Stimulated activated naive CD4-positive, alpha-beta T cell treated with Interleukin-2 at 50 U/mL for 16 hours (primary cell): ENCODE measurements at regions not wholly inside any gene's neighbourhood (a gene's known extent, or its start where the extent isn't known, plus 50 kb on each side); places are given as distances from the start of the nearest gene placed in this dataset.

Experiments used
- DNase-seq: peaks from one replicate; lab custom pipeline; 2025; lab: John Stamatoyannopoulos, UW

DNA sequence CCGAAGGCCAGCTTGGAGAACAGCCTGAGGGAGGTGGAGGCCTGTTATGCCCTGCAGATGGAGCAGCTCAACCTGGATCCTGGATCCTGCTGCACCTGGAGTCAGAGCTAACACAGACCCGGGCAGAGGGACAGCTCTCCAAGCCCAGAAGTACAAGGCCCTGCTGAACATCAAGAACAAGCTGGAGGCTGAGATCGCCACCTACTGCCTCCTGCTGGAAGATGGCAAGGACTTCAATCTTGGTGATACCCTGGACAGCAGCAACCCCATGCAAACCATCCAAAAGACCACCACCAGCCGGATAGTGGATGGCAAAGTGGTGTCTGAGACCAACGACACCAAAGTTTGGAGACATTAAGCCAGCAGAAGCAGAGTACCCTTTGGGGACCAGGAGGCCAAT lies 223.5 kb upstream of the ID4 start:
- DNase-seq: no peak

DNA sequence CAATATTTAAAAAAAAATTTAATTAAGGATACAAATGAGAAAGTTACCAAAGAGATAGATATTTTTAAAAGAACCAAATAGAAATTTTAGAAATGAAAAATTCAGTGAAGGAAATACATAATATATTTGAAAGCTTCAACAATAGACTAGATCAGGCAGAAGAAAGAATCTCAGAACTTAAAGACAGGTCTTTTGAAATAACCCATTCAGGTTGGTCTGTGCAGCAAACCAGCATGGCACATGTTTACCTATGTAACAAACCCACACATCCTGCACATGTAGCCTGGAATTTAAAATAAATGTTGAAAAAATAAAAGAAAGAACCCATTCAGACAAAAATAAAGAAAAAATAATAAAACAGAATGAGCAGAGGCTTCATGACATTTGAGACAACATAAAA lies 221.1 kb upstream of the ID4 start:
- no peak for DNase-seq

DNA sequence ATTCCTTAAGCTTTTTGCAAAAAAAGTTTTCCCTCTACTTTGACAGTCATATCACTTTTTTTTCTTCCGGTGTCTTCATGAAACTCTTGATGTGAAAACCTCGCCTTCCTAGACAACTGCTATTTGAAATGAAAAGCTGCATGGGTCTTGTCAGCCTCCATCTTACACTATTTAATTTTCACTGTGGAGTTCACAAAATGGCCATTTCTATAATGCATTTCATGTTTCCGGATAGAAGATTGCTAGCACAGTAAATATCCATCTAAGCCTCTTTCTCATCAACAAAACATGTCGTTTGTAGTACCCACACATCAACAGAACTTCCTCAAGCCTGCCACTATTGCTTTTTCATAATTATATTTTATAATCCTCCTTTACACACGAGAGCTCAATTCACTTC lies 204.9 kb upstream of the ID4 start:
- DNase-seq: no peak

DNA sequence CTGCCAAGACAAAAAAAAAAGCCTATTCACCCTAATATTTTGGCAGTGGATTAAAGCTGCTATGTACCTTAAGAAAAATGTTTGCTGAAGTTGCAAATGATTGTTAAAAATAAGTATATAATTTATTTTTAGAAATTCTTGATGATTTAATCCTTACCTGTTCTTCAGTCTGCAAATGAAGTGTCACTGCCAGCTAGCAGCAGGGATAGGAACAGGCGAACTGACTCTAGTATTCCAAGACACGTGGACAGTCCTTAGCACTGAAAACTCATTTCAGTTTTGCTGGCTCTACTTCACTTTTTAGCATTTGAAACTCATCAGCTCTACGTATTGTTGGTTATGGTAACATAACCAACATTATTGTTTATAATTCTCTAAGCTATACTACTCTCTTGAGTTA lies 204.4 kb upstream of the ID4 start:
- no peak for DNase-seq

DNA sequence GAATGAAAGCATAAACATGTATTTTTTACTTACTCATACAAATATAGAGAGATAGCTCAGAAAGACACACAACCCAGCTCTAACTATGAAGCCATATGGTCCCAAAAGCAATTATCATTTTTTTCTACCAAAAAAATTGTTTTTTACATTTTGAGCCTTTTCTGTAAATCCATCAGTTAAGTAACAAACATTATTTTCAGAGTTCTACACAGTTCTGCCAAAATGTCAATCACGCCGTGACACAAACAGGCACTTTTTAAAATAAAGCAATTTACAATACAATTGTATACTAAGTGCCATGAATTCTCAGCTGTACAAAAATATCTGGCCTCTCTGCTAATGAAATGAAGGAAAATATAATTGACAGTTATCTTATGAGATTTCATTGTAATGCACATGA lies 201.4 kb upstream of the ID4 start:
- no peak for DNase-seq

DNA sequence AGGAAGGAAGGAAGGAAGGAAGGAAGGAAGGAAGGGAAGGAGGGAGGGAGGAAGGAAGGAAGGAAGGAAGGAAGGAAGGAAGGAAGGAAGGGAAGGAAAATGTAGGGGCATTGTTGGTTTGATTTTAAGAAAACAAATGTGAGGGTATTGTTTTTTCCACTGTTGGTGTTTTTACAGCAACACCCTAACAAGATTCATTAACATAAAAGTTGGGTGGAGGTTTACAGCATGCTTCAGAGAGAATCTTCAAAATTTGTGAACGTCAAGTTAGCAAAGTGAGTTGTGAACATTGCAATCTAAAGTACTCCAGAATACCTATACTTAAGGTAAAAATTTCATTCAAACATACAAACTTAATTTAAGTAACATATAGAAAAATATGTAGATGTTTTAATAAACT lies 200.2 kb upstream of the ID4 start:
- DNase-seq: no peak

DNA sequence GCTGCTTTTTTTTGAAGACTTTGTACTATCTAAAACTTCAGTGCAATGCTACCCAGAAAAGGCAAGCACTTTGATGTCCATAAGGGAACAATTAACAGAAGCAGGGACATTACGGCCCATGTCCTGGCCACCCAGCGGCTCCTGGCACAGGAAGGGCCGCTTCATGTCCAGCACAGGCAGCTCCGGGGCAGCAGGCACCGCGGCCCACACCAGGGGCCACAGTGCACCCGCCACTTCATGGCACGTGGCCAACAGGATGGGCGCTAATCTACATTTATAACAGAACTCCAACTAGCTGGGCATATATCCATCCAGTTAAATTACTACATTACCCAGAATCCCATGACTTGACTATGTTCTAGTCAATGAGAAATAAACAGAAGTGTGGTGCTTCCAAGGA lies 198.2 kb upstream of the ID4 start:
- no peak for DNase-seq

DNA sequence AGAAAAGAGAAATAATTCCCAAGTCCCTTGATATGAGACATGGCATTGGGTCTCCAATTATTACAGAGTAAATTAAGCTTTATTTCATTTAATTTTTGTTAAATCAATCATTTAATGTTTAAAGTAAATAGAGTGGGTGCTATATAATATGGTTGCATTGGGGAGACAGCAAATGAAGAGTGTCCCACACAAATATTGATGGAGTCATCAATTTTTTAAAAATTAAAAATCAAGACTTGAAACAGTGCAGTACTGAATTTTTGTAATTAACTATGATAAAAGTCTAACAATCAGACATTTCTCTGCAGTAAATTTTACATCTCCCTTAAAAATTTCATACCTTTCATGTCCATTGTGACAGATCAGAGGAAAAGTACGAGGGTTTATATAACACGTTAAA lies 193.9 kb upstream of the ID4 start:
- DNase-seq: no peak

DNA sequence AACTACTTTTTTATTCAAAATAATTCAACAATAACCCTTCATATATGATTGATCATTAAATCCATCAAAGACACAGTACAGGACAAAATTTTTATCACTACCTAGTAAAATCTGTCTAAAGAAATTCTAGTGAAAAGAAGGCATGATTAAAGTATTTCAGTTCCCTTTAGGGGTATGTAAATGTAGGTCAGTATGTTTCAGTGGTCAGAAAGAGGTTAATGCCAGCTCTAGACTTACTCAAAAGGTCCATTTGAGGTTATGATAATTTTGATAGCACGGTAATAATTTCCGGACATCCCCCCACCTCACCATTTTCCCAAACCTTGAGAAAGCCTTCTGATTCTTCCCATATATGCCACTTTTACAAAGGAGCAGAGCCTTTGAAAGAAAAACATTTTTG lies 193.5 kb upstream of the ID4 start:
- DNase-seq: no peak

DNA sequence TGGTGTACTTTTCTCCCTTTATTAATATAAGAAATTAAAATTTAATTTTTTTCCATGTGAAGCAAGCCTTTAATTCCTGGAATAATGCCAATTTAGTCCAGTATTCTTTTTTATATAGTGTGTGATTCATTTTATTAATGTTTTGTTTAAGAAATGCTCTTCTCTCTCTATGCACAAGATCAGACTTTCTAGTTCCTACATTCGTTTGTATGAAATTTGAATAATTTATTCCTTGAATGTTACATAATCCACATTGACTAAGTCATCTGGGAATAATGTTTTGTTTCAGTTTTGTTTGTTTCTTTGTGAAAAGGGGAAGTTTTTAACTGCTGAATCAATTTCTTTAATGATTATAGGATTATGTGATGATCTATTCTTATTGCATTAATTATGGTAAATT lies 181.4 kb upstream of the ID4 start:
- DNase-seq: no peak

DNA sequence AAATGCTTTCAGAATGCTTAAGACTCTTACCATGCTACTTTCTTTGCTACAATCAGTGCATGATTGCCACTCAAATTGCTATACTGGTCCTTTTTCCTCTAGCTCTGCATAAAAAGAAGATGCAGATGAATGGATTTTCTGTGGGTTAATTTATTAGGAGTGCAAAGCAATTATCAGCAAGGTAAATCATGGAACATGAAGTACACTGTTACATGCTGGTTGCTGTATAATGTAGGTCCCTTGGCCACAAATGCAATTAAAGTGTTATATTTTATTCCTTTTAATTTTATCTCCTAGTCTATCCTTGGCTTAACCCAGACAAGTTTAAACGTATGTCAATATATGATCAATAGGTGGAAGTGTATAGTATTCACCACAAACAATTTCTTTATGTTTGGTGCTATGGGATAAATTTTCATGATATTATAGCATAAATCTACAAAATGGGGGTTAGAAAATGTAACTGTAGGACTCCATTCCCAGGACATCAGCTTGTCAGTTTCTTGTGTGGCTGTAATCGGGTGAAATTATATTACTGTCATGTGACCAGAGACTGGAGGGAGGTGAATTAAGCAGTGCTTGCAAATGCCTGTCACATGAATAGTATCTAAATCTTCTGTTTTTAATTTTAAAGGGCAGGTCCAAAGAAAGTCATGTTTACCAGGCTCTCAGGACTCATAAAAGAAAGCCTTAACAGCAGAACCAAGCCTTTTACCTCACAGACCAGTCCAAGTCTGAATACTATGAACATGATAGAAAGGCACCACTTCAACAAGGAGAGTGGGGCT lies 176.9 kb upstream of the ID4 start:
- no peak for DNase-seq

DNA sequence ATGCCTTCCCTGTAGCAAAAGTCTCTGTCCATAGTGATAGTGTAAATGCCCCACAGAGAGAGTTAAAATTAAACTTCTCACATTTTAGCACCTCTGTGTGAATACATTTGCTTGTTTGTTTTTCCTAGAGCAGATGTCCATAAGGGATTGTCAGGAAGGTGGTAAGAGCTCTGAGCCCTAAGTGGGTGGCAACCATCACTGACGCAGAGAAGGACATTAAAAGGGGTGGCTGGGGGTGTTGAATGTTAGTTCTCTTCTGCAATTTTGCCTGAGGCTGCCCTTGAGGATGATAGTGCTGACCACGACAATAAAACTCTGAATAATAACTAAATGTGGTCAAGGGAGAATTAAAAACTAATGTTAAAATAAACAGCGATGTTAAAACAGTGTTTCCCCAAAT lies 174.3 kb upstream of the ID4 start:
- no peak for DNase-seq

DNA sequence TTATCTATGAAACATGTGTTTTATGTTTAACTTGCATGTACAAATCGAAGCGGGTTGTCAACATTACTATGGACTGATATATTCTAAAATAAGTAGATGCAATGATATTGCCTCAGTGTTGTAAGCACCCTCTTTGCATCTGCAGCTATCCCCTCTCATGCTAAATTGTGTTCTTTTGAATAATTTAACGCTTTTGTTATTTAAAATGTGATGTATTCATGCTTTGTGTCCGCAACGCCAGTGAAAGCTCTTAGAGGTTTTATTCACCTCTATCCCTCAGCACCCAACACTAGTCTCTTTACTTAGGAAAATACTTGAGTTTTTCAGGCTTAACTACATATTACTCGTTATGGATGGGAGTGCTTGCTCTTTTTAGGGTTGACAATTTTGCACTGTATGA lies 173.7 kb upstream of the ID4 start:
- DNase-seq: no peak

DNA sequence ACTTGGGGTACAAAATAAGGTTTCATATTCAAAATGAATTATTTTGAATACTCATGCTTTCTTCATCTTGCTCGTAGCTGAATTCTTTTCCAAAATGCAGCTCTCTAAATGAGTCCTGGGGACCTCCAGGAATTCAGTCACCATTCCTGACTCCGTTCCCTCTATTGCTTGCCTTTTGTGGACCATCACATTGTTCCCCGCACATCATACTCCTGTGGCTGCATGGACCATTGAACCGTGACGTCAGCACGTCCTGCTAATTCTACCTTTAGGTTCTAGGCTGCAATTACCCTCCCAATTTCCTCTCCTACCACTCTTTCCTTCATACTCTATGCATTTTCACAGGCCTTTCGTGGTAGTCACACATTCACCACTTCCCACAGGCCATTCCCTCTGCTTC lies 173.1 kb upstream of the ID4 start:
- no peak for DNase-seq

DNA sequence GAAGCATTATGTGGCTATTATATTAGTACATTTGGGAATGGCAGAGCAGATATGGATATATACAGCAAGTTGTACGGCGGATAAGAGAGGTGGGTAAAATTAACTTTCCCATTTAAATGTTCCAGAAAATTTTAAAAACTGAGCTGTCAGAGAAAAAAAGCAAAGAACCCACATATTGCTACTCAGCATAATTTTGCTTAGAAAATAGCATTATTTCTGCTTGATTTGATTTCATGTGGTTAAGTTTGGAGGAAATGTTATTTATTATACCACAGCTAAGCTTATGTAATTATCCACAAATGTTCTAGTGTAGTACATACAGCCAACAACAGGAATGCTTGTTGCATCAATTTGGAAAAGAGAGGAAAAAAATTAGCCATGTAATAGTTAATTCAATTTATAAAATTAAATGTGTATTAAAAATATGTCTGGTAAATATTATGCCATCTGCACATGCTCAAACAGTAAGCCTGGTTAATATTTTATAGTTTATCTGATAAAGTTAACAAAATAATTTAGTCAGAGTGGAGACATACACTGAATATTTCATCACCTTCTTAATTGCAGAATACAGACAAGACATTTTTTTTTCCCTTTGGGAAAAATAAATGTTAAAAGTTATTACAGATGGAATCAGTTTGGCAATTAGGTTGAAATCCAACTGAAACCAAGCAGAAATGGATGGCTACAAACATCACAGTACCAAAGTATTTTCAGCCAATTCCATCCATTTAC lies 172.1 kb upstream of the ID4 start:
- DNase-seq: no peak

DNA sequence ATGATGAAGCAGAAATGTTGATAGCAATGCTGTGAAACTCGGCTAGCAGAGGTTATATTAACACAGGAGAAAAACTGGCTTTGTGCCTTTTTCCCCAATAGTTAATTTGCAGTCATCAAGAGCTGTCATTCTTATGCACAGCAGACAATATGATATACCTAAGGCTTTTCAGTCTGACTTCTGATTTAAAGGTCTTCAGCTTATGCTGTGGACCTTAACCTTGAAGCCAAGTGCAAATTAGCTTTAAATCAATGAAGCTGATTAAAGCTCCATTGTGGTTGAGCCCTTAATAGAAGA lies 171.6 kb upstream of the ID4 start:
- DNase-seq: no peak

DNA sequence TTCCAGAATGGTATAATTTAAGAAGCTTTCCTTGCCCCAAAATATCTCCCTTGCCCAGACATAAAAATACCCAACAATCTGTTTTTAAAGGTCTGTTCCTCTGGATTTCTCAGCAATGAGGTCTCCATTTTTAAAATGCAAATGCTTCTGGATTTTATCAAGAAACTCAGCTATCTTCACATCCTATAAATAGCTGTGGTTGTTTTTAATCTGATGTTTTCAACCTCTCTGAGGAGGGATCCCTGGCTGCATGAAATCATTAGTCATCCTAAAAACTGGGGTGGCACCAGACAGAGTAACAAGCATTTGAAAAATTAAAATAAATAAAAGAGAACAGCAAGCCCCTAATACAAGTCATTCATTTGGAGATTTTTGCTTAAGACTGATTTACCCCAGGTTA lies 168.5 kb upstream of the ID4 start:
- DNase-seq: no peak

DNA sequence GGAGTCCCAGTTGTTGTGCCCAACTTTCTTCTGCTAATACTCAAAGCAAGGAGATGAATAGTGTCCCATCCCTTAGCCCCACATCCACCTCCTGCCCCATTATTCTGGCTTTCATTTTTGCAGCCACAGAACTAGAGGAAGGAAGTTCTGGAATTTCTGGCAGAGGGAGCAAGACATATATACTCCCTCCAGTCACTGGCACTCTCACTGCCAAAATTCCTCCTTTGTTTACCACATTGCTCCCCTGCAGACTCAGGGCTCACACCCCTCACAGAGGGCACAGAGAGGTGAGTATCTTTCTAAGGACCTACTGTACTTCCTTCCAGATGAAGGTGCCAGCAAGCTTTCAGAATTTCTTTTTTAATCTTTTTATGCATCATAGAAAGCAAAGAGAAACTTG lies 168.0 kb upstream of the ID4 start:
- no peak for DNase-seq

DNA sequence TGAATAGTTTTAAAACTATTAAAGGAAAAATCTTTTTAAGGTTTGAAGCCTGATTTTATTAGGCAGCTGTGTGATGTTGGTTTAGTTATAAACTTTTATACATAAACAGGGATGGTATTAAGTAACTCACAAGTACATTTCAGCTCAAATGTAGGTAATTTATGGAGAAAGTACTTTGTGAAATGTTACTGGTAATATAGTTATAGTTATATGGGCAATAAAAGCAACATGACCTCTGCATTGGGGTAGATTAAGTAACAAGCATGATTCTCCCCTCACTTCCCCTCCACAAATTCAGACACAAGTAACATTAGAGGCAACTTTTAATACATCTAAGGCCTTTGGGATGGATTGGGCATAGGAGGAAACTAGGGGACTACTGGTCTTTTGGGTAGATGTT lies 154.3 kb upstream of the ID4 start:
- DNase-seq: no peak

DNA sequence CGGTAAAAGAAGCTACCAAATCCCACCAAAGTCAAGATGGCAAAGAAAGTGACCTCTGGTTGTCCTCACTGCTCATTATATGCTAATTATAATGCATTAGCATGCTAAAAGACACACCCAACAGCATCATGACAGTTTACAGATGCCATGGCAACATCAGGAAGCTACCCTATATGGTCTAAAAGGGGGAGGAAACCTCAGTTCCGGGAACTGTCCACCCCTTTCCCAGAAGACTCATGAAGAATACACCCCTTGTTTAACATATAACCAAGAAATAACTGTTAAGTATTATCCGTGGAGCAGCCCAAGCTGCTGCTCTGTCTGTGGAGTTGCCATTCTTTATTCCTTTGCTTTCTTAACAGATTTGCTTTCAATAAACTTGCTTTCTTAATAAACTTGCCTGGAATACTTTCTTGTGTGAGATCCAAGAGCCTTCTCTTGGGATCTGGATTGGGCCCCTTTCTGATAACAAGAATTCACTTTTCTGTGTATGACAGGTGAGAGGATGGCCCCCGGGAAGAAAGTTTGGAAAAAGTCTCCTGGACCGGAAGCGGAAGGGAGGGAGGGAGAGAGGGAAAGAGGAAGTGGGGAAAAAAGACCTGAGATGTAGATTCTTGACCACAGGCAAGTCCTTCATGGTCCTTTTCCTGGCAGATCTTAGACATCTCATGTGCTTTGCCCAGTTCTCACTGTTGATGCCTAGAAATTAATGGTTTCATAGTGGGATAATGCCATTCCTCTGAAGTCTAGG lies 146.7 kb upstream of the ID4 start:
- DNase-seq: no peak

DNA sequence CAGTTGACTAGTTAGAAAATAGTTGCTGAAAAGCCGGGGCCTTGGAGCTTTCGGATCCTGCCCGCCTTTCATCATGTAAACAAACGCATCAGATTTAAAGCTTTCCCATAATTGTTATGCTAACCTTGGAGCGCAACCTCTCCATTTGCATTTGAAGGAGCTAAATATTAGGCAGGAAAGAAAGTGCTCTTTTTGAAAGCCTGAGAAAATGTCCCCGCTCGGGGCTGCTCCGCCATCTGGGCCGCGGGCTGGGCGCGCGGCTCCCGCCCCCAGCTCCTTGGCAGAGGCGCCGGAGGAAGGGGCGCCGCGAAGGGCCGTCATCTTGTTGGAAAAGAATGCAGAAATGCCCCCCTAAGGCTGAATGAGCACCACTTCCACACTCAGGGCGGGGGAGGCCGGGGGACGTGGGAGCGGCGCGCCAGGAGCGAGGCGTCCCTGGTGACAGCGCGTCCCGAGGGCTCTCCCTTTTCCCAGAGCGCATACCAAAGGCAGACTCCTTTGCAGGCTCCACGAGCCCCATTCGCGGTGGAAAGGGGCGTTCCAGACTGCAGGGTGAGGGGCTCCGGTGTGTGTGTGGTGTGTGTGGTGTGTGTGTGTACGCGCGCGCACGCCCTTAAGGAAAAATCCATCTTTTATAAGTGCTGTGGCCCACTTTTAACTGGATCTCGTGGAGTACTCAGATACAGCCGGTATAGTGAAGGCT lies 145.6 kb upstream of the ID4 start:
- no peak for DNase-seq

DNA sequence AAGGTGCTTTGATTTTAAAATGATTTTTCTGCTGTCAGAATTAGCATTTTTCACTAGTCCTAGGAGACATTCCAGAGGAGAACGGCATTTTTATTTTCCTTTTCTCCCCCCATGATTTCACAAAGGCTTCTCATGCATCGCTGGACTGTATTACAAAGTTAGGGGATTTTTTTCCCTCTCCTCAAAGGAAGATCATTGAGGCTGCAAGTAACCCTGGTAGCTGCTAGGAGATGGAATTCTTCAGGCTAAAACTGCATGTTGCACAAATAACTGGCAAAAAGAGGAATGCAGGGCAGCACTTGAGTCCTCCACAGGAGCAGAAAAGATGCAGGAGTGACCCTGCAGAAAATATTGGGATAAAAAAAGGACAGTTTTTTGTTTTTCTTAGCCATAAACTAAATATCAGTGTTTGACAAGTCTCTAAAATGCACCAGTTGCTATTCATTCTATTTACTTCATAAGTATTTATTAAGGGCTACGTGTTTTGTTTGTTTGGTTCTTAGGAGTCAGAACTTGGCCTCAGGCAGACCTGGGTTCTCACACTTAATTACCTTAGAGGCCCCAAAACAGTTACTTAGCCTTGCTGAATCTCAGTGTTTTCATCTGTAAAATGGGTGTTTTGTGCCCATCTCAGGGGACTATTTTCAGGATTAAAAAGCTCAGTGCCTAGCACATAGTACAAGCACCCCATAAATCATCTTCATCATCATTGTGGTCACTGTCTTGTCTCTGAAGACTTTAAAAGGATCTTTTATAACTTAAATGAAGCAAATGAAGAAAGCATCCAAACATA lies 144.5 kb upstream of the ID4 start:
- no peak for DNase-seq
